ENCODE measurements at regions not wholly inside any gene's neighbourhood (a gene's known extent, or its start where the extent isn't known, plus 50 kb on each side); places are given as distances from the start of the nearest gene placed in this dataset.

- no peak for DNase-seq (ENCODE audit: low spot score)
- no peak overlapping the region for H3K4me3 Mint-ChIP-seq (ENCODE audit: unreplicated experiment)
- peaks cover 14% of the 10 kb centered on the region for H3K4me1 Mint-ChIP-seq (ENCODE audit: low read depth)
- H3K27ac Mint-ChIP-seq (ENCODE audit: unreplicated experiment) = no peak overlapping the region
- no peak for TF ChIP-seq CTCF (IDR thresholded peaks at IDR 0.05)
- peaks cover 2% of the 10 kb centered on the region for H3K36me3 Mint-ChIP-seq (ENCODE audit: low read depth)
- peaks cover 9% of the 10 kb centered on the region for H3K9me3 Mint-ChIP-seq (ENCODE audit: low read depth)
- peaks cover 8% of the 10 kb centered on the region for H3K27me3 Mint-ChIP-seq (ENCODE audit: low read depth)
Measured at GRCh38 chr6:119463081-119463626, 113.6 kb upstream of the MAN1A1 start.

GRCh38 chr6:119461187-119461586 lies 111.6 kb upstream of the MAN1A1 start:
- no peak for TF ChIP-seq CTCF (IDR thresholded peaks at IDR 0.05)
- Mint-ChIP-seq H3K36me3 (ENCODE audit: low read depth) (peaks cover 2% of the 10 kb centered on the region), H3K4me1 (ENCODE audit: low read depth) (no peaks in the 10 kb centered on the region), H3K27ac (ENCODE audit: unreplicated experiment) (no peak overlapping the region), H3K27me3 (ENCODE audit: low read depth) (peaks cover 8% of the 10 kb centered on the region), H3K9me3 (ENCODE audit: low read depth) (peaks cover 9% of the 10 kb centered on the region), H3K4me3 (ENCODE audit: unreplicated experiment) (no peak overlapping the region)
- no peak for DNase-seq (ENCODE audit: low spot score)

- Mint-ChIP-seq H3K9me3 (ENCODE audit: low read depth) (peaks cover 9% of the 10 kb centered on the region), H3K4me1 (ENCODE audit: low read depth) (peaks cover 6% of the 10 kb centered on the region), H3K27ac (ENCODE audit: unreplicated experiment) (no peak overlapping the region), H3K4me3 (ENCODE audit: unreplicated experiment) (no peak overlapping the region), H3K27me3 (ENCODE audit: low read depth) (peaks cover 8% of the 10 kb centered on the region), H3K36me3 (ENCODE audit: low read depth) (peaks cover 2% of the 10 kb centered on the region)
- no peak for DNase-seq (ENCODE audit: low spot score)
- TF ChIP-seq CTCF (IDR thresholded peaks at IDR 0.05) = no peak
Measured at GRCh38 chr6:119459207-119459974, 109.8 kb upstream of the MAN1A1 start.

GRCh38 chr6:119454714-119455113 lies 105.2 kb upstream of the MAN1A1 start:
- no peaks in the 10 kb centered on the region for H3K36me3 Mint-ChIP-seq (ENCODE audit: low read depth)
- H3K27me3 Mint-ChIP-seq (ENCODE audit: low read depth) = peaks cover 12% of the 10 kb centered on the region
- peaks cover 16% of the 10 kb centered on the region for H3K4me1 Mint-ChIP-seq (ENCODE audit: low read depth)
- TF ChIP-seq CTCF (IDR thresholded peaks at IDR 0.05) = no peak
- no peak for DNase-seq (ENCODE audit: low spot score)
- no peaks in the 10 kb centered on the region for H3K9me3 Mint-ChIP-seq (ENCODE audit: low read depth)
- H3K27ac Mint-ChIP-seq (ENCODE audit: unreplicated experiment) = no peak overlapping the region
- no peak overlapping the region for H3K4me3 Mint-ChIP-seq (ENCODE audit: unreplicated experiment)

GRCh38 chr6:119453242-119454200 lies 104.0 kb upstream of the MAN1A1 start:
- no peak for DNase-seq (ENCODE audit: low spot score)
- Mint-ChIP-seq H3K36me3 (ENCODE audit: low read depth) (no peaks in the 10 kb centered on the region), H3K4me1 (ENCODE audit: low read depth) (peaks cover 20% of the 10 kb centered on the region), H3K4me3 (ENCODE audit: unreplicated experiment) (no peak overlapping the region), H3K27ac (ENCODE audit: unreplicated experiment) (no peak overlapping the region), H3K27me3 (ENCODE audit: low read depth) (peaks cover 9% of the 10 kb centered on the region), H3K9me3 (ENCODE audit: low read depth) (no peaks in the 10 kb centered on the region)
- TF ChIP-seq CTCF (IDR thresholded peaks at IDR 0.05) = no peak

All from chondrocyte (in vitro differentiated cells).